GM12878 (cell line): ENCODE measurements at regions not wholly inside any gene's neighbourhood (a gene's known extent, or its start where the extent isn't known, plus 50 kb on each side); places are given as distances from the start of the nearest gene placed in this dataset.

Experiments used
- MTA3 ChIP-seq: IDR thresholded peaks from 2 replicates; pipeline ENCODE4 v1.6.1; 2012; ENCODE audit warnings: low read length, inconsistent platforms, borderline replicate concordance
- NR2C2 ChIP-seq: IDR thresholded peaks from 2 replicates; pipeline ENCODE4 v1.6.1; 2011; ENCODE audit warnings: borderline replicate concordance, low read depth; ENCODE audit not compliant: control insufficient read depth, insufficient read length
- POLR2A ChIP-seq: IDR thresholded peaks from 2 replicates; pipeline ENCODE4 v1.6.1; 2011; ENCODE audit warnings: low read depth, mild to moderate bottlenecking, low read length
- RBBP5 ChIP-seq: fragments of 200-600 bp; sonication (generic); conservative IDR thresholded peaks from 2 replicates; pipeline ENCODE4 v1.6.1; 2016
- SP1 ChIP-seq: IDR thresholded peaks from one replicate; pipeline ENCODE4 v1.6.1; 2011; ENCODE audit warnings: low read depth, low read length
- TF ChIP-seq, protein P1 (sequence below), 3 experiments: IDR thresholded peaks in 2 of 3; conservative IDR thresholded peaks in 1 of 3; 2 replicates each; pipeline ENCODE4 v1.5.1; 2011; ENCODE audit warnings: low read depth in 3 of 3, low read length in 3 of 3, mild to moderate bottlenecking in 3 of 3, control low read depth in 2 of 3, moderate library complexity in 2 of 3, inconsistent platforms in 1 of 3, mixed read lengths in 1 of 3; ENCODE audit not compliant: control insufficient read depth in 2 of 3, insufficient read depth in 1 of 3; ENCODE audit errors: extremely low read depth in 1 of 3
- TF ChIP-seq, protein P2 (sequence below): IDR thresholded peaks from 2 replicates; pipeline ENCODE4 v1.6.1; 2011; ENCODE audit warnings: low read depth, low read length, improper control_type of control experiment, borderline replicate concordance
- TF ChIP-seq, protein P3 (sequence below): fragments of 450-650 bp; IDR thresholded peaks from 2 replicates; pipeline ENCODE4 v1.6.1; 2018; ENCODE audit warnings: mild to moderate bottlenecking, low read depth, moderate library complexity; ENCODE audit not compliant: partially characterized antibody
- TF ChIP-seq, protein P4 (sequence below): fragments of 450-650 bp; conservative IDR thresholded peaks from 2 replicates; pipeline ENCODE4 v1.6.1; 2017; ENCODE audit warnings: mild to moderate bottlenecking, moderate library complexity
- TF ChIP-seq, protein P5 (sequence below): IDR thresholded peaks from 2 replicates; pipeline ENCODE4 v1.6.1; 2012; ENCODE audit warnings: low read depth, low read length, improper control_type of control experiment

DNA sequence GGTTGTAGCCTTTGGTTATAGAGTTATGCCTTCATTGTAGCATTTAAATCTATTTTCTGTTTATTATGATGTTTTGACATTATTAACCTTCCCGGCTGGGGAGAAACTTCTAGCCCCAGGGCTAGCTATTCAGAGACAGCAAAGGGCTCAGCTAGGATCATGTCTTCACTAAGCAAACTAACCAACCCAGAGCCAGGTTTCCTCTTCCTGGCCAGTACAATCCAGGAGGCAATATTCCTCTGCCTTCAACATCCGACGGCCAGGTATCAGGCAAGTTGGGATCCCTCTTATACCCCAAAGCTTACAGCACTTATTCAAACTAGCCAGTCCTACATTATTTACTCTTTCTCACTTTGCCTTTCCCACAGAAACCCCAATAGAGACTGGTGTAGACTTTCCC lies 1060.7 kb upstream of the GHITM start:
- TF ChIP-seq, protein P1, sequence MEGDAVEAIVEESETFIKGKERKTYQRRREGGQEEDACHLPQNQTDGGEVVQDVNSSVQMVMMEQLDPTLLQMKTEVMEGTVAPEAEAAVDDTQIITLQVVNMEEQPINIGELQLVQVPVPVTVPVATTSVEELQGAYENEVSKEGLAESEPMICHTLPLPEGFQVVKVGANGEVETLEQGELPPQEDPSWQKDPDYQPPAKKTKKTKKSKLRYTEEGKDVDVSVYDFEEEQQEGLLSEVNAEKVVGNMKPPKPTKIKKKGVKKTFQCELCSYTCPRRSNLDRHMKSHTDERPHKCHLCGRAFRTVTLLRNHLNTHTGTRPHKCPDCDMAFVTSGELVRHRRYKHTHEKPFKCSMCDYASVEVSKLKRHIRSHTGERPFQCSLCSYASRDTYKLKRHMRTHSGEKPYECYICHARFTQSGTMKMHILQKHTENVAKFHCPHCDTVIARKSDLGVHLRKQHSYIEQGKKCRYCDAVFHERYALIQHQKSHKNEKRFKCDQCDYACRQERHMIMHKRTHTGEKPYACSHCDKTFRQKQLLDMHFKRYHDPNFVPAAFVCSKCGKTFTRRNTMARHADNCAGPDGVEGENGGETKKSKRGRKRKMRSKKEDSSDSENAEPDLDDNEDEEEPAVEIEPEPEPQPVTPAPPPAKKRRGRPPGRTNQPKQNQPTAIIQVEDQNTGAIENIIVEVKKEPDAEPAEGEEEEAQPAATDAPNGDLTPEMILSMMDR (IDR thresholded peaks at IDR 0.05 in 2 of 3, conservative IDR thresholded peaks at IDR 0.05 in 1 of 3; ENCODE audit: control insufficient read depth in 2 of 3, extremely low read depth in 1 of 3, insufficient read depth in 1 of 3, low read depth in 3 of 3, low read length in 3 of 3), result no peak
- TF ChIP-seq NR2C2 (no peak), POLR2A (no peak), MTA3 (no peak), SP1 (no peak), RBBP5 (no peak)
- TF ChIP-seq, protein P2, sequence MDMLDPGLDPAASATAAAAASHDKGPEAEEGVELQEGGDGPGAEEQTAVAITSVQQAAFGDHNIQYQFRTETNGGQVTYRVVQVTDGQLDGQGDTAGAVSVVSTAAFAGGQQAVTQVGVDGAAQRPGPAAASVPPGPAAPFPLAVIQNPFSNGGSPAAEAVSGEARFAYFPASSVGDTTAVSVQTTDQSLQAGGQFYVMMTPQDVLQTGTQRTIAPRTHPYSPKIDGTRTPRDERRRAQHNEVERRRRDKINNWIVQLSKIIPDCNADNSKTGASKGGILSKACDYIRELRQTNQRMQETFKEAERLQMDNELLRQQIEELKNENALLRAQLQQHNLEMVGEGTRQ, result no peak
- TF ChIP-seq, protein P3, sequence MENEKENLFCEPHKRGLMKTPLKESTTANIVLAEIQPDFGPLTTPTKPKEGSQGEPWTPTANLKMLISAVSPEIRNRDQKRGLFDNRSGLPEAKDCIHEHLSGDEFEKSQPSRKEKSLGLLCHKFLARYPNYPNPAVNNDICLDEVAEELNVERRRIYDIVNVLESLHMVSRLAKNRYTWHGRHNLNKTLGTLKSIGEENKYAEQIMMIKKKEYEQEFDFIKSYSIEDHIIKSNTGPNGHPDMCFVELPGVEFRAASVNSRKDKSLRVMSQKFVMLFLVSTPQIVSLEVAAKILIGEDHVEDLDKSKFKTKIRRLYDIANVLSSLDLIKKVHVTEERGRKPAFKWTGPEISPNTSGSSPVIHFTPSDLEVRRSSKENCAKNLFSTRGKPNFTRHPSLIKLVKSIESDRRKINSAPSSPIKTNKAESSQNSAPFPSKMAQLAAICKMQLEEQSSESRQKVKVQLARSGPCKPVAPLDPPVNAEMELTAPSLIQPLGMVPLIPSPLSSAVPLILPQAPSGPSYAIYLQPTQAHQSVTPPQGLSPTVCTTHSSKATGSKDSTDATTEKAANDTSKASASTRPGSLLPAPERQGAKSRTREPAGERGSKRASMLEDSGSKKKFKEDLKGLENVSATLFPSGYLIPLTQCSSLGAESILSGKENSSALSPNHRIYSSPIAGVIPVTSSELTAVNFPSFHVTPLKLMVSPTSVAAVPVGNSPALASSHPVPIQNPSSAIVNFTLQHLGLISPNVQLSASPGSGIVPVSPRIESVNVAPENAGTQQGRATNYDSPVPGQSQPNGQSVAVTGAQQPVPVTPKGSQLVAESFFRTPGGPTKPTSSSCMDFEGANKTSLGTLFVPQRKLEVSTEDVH, result no peak
- TF ChIP-seq, protein P4, sequence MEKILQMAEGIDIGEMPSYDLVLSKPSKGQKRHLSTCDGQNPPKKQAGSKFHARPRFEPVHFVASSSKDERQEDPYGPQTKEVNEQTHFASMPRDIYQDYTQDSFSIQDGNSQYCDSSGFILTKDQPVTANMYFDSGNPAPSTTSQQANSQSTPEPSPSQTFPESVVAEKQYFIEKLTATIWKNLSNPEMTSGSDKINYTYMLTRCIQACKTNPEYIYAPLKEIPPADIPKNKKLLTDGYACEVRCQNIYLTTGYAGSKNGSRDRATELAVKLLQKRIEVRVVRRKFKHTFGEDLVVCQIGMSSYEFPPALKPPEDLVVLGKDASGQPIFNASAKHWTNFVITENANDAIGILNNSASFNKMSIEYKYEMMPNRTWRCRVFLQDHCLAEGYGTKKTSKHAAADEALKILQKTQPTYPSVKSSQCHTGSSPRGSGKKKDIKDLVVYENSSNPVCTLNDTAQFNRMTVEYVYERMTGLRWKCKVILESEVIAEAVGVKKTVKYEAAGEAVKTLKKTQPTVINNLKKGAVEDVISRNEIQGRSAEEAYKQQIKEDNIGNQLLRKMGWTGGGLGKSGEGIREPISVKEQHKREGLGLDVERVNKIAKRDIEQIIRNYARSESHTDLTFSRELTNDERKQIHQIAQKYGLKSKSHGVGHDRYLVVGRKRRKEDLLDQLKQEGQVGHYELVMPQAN, result no peak
- TF ChIP-seq, protein P5, sequence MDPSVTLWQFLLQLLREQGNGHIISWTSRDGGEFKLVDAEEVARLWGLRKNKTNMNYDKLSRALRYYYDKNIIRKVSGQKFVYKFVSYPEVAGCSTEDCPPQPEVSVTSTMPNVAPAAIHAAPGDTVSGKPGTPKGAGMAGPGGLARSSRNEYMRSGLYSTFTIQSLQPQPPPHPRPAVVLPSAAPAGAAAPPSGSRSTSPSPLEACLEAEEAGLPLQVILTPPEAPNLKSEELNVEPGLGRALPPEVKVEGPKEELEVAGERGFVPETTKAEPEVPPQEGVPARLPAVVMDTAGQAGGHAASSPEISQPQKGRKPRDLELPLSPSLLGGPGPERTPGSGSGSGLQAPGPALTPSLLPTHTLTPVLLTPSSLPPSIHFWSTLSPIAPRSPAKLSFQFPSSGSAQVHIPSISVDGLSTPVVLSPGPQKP, result no peak
